GM18870 (cell line): ENCODE measurements at regions not wholly inside any gene's neighbourhood (a gene's known extent, or its start where the extent isn't known, plus 50 kb on each side); places are given as distances from the start of the nearest gene placed in this dataset.

Experiments
- ATAC-seq: cut with Tn5 transposase; IDR thresholded peaks from one replicate; pipeline ENCODE4 v1.9.1; 2021; ENCODE audit warnings: moderate library complexity; ENCODE audit not compliant: unreplicated experiment

GRCh38 chr15:38646716-38647115 is 82.1 kb upstream of the RASGRP1 start:
- no peak for ATAC-seq

- ATAC-seq, result no peak
Observed at GRCh38 chr15:38647683-38648082, 83.1 kb upstream of the RASGRP1 start.

- no peak for ATAC-seq
Observed at GRCh38 chr15:38648121-38648843, 83.7 kb upstream of the RASGRP1 start.

GRCh38 chr15:38650384-38650783 is 85.8 kb upstream of the RASGRP1 start:
- ATAC-seq, result no peak

GRCh38 chr15:38650936-38651327 is 86.3 kb upstream of the RASGRP1 start:
- ATAC-seq, result no peak

GRCh38 chr15:38651328-38652038 is 86.9 kb upstream of the RASGRP1 start:
- no peak for ATAC-seq

- ATAC-seq, result no peak
Observed at GRCh38 chr15:38652183-38652794, 87.7 kb upstream of the RASGRP1 start.

GRCh38 chr15:38652998-38653397 is 88.4 kb upstream of the RASGRP1 start:
- no peak for ATAC-seq

GRCh38 chr15:38658431-38658830 is 93.8 kb upstream of the RASGRP1 start:
- no peak for ATAC-seq

GRCh38 chr15:38660738-38661137 is 96.1 kb upstream of the RASGRP1 start:
- no peak for ATAC-seq

GRCh38 chr15:38662033-38662802 is 97.6 kb upstream of the RASGRP1 start:
- ATAC-seq, result no peak

GRCh38 chr15:38662805-38663204 is 98.2 kb upstream of the RASGRP1 start:
- ATAC-seq, result no peak

- ATAC-seq, result no peak
Observed at GRCh38 chr15:38665586-38666305, 101.1 kb upstream of the RASGRP1 start.

- ATAC-seq, result no peak
Observed at GRCh38 chr15:38666865-38667510, 102.4 kb upstream of the RASGRP1 start.

- ATAC-seq, result no peak
Observed at GRCh38 chr15:38667890-38668850, 103.6 kb upstream of the RASGRP1 start.

GRCh38 chr15:38668898-38669391 is 104.3 kb upstream of the RASGRP1 start:
- no peak for ATAC-seq

- ATAC-seq, result peak; percentile 36
Observed at GRCh38 chr15:38670128-38671005, 105.8 kb upstream of the RASGRP1 start.

GRCh38 chr15:38671006-38671387 is 106.4 kb upstream of the RASGRP1 start:
- no peak for ATAC-seq
